Epithelial cell of prostate (primary cell): ENCODE measurements at regions not wholly inside any gene's neighbourhood (a gene's known extent, or its start where the extent isn't known, plus 50 kb on each side); places are given as distances from the start of the nearest gene placed in this dataset.

Experiments
- DNase-seq: peaks from one replicate; pipeline ENCODE4 v3.0.0-alpha.2; 2011; ENCODE audit warnings: low read depth, low spot score
- H3K27ac ChIP-seq: fragments of 450-650 bp; 2 replicates; pipeline ENCODE4 v1.5.1; 2017; ENCODE audit warnings: mild to moderate bottlenecking

DNA sequence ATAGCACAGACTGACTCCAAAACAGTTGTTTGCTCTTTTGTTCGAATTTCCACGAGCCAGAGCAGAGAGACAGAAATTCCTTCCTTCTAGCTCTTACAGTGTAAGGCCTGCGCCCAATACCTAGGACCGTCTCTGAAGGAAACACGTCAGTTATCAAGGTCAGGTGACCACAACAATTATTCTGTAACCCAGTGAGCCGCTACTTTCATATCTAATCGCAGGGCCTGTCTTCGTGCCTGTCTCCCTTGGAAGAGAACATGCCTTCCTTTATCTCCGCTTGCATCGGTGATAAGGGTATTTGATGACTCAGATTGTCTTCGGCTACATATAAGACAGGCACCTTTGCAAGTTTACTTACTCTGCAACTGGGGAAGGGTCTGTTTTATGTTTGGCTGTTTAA is 288.0 kb downstream of the MAF start:
- H3K27ac ChIP-seq = no peak overlapping the region
- no peak for DNase-seq

GRCh38 chr16:79310710-79311109 is 289.8 kb downstream of the MAF start:
- DNase-seq = no peak
- no peak overlapping the region for H3K27ac ChIP-seq

DNA sequence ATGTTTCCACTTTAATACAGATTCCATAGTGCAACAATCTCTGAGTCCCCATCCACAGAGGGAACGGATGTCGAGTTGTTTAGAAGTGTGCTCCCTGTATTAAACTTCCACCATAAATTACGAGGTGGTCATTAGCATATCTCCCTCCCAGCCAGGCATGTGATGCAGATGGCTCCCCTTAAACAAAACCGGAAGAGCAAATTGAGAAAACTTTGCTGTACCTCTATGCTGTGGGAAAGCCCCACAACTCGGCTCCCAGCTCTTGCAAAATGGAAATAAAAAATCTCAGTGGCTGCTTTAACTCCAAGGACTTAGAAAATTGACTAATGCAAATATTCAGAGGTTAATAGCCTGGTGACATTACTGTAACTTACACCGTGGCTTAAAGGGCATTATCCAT is 290.9 kb downstream of the MAF start:
- no peak overlapping the region for H3K27ac ChIP-seq
- DNase-seq = no peak

DNA sequence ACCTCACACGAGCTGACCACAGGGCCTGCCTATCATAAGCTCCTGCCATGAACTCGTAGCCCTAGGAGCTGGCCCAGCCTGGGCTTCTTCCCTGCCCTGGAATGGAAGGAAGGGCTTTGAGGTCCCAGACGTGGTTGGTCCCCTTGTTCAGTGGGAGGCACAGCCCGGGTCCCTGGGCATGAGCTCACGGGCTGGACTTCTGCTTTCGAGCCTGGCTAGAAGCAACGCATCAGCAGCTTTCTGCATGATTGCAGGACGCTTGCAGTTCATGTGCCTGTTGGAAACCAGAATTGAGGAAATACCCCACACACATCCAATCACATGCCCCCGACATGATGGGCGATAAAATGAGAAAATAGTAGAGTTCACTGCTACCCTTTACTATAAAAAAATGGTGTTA is 293.3 kb downstream of the MAF start:
- DNase-seq = no peak
- no peak overlapping the region for H3K27ac ChIP-seq

DNA sequence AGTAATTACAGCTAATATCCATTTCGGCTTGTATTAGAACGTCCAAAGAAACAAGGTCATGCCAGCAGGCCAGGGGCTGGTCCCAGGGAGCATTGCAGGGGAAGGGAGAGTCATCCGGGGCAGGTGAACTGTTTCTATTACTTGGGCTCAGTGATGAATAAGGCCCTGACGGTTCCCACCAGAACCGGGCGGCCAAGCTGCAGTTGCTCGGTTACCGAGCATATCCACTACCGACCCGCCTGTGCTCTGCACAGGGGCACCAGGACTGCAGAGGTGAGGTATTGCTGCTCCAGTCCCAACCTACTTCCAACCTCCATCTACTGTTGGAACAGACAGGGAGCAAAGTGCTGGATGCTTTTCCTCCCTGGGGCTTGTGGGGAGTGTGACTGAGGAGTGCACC is 295.5 kb downstream of the MAF start:
- no peak for DNase-seq

GRCh38 chr16:79303959-79304387 is 296.6 kb downstream of the MAF start:
- DNase-seq = no peak

More for the DNA sequence above, 295.5 kb downstream of the MAF start:
- H3K27ac ChIP-seq = no peak overlapping the region

DNA sequence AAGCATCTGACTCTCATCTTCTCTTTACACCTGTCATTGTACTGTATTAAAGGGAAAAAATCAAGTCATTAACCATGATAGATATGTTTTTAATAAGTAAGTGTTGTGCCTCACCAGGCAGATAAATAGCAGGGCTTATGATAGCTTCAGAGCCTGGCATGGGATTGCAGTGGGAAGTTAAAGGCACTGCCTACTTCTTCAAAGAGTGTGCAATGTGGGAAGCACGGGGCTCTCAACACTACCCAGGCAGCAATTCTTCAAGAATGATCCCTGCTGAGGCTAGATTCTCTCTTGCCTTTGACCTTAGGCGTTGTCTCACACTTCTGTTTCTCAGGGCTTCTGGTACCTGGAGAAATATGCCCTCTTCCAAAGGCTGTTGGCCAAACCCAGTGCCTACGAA is 297.3 kb downstream of the MAF start:
- no peak overlapping the region for H3K27ac ChIP-seq
- DNase-seq = no peak

More at GRCh38 chr16:79303959-79304387, 296.6 kb downstream of the MAF start:
- no peak overlapping the region for H3K27ac ChIP-seq

DNA sequence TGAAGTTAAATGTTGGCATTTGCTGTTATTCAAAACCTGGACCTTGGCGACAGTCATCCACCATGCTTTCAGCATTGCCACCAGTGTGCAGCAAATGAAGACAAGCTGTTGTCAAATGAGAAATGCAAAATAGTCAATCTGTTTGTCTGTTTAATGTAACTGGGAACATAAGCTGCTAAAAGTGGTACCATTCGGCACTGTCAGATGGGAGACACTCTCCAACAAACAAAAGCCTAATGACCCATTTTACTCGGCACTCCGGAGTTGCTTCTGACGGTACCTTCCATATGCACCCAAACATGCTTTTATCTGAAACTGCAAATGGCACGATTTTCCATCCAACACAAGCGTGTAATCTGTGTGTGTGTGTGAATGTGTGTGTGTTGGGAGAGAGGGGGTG is 297.8 kb downstream of the MAF start:
- DNase-seq = no peak
- no peak overlapping the region for H3K27ac ChIP-seq

DNA sequence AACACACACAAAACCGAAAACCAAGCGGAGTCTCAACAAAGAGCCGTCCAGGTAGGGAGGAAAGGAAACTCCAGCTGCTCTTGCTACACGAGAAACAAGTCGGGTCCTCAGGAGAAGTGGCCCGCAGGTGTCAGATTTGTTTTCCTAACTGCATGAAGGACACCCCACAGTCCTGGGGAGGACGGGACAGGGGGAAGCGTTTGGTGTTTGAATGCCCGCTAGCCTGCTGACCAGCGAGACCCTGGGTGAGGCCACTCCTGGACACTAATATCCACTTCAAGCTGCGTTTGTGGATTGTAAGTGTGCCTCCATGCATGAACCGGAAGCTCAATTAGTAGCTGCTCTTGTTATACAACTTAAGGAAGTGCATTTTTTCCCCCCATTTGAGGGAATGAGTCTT is 299.5 kb downstream of the MAF start:
- DNase-seq = no peak
- H3K27ac ChIP-seq = no peak overlapping the region

GRCh38 chr16:79298894-79299799 is 301.4 kb downstream of the MAF start:
- no peak for DNase-seq
- H3K27ac ChIP-seq = no peak overlapping the region

DNA sequence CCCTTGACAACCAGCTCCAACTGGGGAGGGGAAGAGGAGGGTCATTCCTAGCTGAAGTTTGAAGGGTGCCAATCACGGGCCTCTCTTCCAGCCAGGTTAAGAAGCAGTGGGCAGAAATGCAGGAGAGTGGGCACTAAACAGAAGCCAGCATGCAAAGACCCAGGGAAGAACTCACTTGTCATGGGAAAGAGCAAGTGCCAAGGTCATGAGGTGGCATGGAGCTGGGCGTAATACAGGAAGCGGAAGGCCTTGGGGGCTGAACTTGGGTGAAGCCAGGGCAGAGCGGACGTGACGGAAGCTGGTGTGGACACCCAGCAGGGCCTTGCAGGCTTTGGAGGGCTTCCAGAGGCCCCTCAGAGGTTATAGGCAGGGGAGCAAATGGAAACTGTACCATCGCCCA is 302.1 kb downstream of the MAF start:
- H3K27ac ChIP-seq = no peak overlapping the region
- no peak for DNase-seq

- no peak for DNase-seq
These were observed 302.7 kb downstream of the MAF start for GRCh38 chr16:79297805-79298204.

DNA sequence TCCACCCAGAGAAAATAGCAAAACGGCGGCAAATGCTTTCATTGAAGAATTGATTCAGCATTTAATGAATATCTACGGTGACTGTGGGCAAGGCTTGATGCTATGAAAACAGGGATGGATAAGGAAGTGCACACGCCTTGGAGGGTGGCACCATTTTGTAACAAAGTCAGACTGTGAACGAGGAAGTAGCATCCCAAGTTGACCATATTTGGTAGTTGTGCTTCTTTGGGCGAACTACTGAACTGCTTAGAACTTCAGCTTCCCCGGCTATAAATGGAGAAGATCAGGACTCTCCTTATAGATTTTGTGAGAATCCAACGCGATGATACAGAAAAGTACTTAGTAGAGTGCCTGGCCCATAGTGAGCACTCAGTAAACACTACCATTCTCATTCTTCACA is 303.2 kb downstream of the MAF start:
- no peak overlapping the region for H3K27ac ChIP-seq
- DNase-seq = no peak

More at GRCh38 chr16:79297805-79298204, 302.7 kb downstream of the MAF start:
- no peak overlapping the region for H3K27ac ChIP-seq

GRCh38 chr16:79296491-79296890 is 304.0 kb downstream of the MAF start:
- H3K27ac ChIP-seq = no peak overlapping the region
- no peak for DNase-seq

GRCh38 chr16:79295746-79296145 is 304.8 kb downstream of the MAF start:
- no peak for DNase-seq
- no peak overlapping the region for H3K27ac ChIP-seq

DNA sequence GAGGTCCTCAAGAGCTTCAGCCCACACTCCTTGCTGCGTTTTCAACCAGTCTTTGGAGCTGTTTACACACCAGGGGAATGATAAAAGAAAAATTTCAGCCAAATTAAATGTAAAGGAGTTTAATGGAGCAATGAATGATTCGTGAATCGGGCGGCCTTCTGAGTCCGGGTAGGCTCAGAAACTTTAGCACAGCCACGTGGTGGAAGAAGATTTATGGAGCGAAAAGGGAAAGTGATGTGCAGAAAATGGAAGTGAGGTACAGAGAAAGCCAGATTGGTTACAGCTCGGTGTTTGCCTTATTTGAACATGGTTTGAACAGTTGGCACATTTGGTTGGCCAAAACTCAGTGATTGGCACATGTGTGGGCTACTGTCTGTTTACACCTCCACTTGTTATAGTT is 305.4 kb downstream of the MAF start:
- no peak for DNase-seq
- no peak overlapping the region for H3K27ac ChIP-seq

DNA sequence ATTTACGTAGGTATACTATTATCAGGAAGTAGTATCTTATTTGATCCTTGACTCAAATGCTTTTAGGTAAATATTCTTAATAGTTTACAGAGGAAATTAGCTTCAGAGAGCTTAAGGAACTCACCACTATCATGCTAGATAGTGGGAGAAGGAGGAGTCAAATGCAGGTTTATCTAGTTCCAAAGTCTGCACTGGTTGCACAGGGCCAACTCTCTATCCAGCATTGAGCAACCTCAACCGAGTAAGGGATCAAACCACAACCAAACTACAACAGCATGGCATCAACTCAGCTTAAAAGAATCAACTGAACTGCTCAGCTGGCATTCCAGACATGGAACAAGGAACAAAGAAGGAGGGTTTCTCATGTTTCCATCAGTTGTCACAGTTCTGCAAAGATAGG is 306.0 kb downstream of the MAF start:
- H3K27ac ChIP-seq = no peak overlapping the region
- no peak for DNase-seq

DNA sequence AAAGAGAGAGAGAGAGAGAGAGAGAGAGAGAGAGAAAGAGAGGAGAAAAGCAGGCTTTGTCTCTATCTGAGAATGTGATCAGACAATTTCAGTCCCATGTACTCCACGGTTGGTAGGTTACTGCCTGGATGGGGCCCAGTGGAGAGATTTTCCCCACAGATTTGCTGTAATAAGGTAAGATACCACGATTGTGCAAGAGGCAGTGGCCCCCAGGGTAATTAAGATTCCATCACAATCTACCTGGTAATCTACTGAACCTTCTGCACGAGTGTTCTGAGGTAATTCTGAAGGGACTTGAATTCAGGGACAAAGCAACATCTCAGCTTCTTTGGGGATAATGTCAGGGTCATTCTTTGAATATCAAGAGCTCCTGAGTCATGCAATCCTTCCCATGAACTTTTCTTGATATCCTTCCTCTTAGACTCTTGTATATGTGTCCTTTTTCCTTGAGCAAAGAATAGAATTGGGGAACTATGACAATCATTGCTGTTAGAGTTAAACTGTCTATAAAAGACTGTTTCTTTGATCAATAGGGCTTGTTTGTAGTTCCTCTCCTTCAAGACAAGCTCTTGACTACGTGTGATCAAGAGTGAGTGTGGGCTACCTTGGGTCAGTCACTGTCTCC is 306.6 kb downstream of the MAF start:
- H3K27ac ChIP-seq = no peak overlapping the region
- DNase-seq = no peak

DNA sequence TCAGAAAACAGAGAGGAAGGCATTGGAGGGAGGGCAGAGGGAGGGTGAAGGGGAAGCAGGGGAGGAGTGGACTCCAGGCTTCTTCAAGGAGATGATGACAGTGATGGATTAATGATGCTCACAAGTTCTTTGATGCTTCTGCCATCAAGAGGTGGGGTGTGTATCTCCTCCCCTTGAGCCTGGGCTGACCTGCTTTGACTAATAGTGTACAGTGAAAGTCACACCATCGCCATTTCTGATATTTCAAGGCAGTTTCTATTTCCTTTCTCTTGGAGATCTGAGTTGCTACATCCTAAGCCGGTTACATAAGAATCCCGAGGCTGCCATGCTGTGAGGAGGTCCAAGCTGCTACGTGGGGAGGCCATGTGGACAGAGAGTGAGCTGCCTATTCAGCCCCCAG is 312.5 kb downstream of the MAF start:
- H3K27ac ChIP-seq = no peak overlapping the region
- DNase-seq = no peak

DNA sequence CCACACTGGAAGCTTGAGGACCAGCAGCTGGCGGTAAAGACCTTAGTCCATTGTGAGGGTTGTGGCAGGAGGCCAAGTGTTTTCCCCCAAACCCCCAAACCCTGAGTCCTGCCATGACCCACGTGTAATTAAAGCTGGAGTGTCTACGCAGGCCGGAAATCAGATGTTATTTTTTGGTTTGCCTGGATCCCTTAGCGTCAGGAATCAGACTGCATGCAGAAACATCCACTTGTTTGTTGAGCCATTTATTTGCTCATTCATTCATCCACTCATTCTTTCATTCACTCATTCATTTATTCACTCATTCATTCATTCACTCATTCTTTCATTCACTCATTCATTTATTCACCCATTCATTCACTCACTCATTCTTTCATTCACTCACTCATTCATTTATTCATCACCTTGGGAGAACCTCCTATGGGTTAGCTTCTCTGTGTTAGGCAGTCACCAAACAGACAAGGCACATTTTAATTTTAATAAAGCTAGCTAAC is 313.1 kb downstream of the MAF start:
- no peak overlapping the region for H3K27ac ChIP-seq
- no peak for DNase-seq

DNA sequence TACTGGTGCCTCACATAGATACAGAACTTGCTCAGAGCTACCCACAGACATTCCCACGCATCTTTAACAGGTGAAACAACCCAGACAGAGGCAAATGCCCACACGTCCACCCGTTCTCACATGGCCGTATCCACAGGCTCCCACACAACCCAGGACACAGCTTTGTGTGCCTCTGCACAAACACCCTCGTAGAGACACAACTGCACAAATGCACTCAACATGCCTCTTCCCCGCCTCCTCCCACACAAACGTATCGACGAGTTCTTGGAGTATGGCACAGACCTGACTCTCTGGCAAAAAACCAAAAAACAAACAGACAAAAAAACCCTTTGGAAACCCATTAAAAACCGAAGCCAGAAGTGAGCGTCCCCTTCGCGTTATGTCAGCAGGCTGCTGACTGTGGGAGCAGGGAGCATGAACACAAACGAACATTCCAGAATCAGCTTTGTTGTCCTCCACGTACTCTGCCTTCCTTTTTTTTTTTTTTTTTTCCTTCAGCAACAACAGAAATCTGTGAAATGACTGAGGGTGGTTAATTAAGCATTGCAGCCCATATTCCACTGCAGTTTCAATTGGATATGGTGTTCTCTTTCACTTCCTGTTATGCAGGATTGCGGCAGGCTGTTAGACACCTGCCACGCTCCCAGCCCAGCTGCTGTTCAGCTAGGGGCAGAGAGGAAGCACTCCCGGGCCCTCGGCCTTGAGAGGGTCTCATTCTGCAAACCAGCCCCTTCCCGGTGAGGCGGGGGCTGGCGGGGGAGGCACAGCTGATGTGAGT is 313.7 kb downstream of the MAF start:
- DNase-seq = no peak
- no peak overlapping the region for H3K27ac ChIP-seq
